Fibroblast of pulmonary artery (primary cell): ENCODE measurements at regions not wholly inside any gene's neighbourhood (a gene's known extent, or its start where the extent isn't known, plus 50 kb on each side); places are given as distances from the start of the nearest gene placed in this dataset.
A peak's percentile ranks its signal among the peaks of the same experiment; 100 is the strongest.

ENCODE experiments used
- DNase-seq: peaks from one replicate; pipeline ENCODE4 v3.0.0-alpha.2; 2010; ENCODE audit warnings: low read depth
- H3K4me3 ChIP-seq: replicated peaks from 2 replicates; pipeline ENCODE4 v1.5.1; 2011; ENCODE audit warnings: low read depth, mild to moderate bottlenecking, control low read depth, low read length, moderate library complexity
- CTCF ChIP-seq: IDR thresholded peaks from 2 replicates; pipeline ENCODE4 v1.5.1; 2011; ENCODE audit warnings: mild to moderate bottlenecking, control low read depth, low read length, inconsistent platforms; ENCODE audit errors: missing control alignments

- no peak for TF ChIP-seq CTCF
- DNase-seq, result no peak
- H3K4me3 ChIP-seq, result no peak overlapping the region
Measured at GRCh38 chr10:6915307-6915706, 335.2 kb upstream of the PRKCQ start.

DNA sequence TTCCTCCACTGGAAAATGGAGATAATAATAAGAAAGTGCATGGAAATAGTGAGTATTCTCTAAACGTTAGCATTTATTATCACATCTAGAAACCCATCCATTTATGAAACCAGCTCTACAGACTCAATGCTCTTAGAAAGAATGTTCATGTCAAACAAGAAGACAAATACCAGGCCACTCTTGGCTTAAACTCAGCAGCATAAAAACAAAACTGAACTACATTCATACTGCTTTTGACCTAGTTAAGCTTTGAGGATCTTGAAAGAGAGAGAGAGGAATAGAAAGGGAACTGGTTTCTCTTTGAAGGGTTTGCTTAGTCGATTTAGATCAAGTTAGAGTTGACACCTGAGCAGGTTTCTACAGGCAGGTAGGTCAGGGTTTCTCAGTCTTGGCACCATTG is 332.9 kb upstream of the PRKCQ start:
- no peak overlapping the region for H3K4me3 ChIP-seq
- peak; percentile 53 for DNase-seq
- no peak for TF ChIP-seq CTCF

- no peak overlapping the region for H3K4me3 ChIP-seq
- peak; percentile 78 for DNase-seq
- no peak for TF ChIP-seq CTCF
Measured at GRCh38 chr10:6912424-6912823, 332.3 kb upstream of the PRKCQ start.

DNA sequence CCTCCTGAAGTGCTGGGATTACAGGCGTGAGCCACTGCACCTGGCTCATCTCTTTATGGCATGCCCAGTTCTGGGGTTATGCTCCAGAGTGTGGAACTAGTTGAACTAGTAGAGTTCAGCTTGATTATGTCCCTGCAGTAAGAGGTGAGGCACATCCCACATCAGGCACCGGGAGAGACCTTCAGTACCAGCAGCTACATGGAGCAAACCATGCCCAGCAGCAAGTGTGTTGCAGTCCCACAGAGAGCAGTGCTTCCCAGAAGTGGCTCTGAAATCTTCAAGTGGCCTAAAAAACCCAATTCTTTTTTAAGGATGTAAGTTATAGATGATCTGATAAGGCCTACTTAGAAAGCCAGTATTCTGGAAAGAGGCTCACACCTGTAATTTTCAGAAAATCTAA is 331.9 kb upstream of the PRKCQ start:
- H3K4me3 ChIP-seq, result no peak overlapping the region
- TF ChIP-seq CTCF, result no peak
- no peak for DNase-seq

DNA sequence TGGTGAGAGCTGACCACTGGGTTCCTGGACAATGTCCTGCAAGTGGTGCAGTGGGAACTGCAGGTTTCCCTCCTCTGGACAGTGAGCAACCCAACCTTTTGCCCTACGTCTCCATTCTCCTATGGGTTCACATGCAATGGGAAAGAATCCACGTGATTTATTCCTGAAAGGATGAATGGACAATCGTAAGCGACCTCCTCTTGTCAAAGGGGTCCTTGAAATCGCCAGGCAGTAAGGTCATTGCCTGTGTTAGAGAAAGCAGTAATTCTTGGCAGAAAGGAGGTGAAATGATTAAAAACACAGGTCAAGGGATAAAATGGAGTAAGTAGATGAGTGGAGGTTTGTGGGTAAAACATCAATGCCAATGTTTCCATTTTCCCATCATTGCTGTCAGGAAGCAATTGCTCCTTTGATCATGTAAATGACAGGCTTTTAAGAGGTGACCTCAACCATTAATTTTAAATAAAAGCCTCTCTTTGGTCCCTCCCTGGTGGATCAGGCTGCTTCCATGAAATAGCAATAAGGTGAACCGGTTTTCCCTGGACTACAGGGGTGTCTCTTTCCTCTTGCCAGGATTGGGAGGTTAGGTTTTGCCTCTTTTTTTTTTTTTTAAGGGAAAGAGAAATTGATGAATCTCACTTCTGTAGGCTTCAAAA is 330.0 kb upstream of the PRKCQ start:
- TF ChIP-seq CTCF, result no peak
- H3K4me3 ChIP-seq, result no peak overlapping the region
- DNase-seq, result no peak

DNA sequence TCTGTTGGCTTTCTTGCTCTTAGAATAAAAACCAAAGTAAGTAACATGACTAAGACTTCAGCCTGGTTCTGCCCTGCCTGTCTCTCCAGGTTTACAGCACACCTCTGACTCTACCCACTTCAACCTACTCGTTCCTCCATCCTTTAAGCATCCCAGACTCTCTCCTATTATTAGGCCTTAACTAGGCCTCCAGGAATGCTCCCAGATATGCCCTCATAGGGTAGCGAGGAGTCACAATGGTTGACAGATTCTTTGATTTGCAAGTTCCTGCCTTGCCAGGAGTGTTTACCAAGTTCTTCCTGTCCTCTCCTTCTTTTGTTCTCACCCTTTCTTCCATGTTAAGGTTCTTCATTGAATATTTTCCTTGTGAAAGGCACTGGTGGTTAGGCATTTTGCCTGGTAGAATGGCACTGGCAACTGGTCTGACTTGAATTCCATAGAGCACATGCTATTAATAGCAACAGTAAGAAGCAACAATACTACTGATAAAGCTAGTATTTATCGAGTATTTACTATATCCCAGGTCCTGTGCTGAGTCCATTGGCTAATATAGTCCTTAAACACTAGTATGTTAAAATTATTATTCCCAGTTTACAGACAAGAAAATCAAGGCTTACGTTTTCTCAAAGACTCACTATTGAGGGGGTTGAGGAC is 327.9 kb upstream of the PRKCQ start:
- no peak overlapping the region for H3K4me3 ChIP-seq
- DNase-seq, result no peak
- no peak for TF ChIP-seq CTCF

GRCh38 chr10:6894405-6894804 is 314.3 kb upstream of the PRKCQ start:
- H3K4me3 ChIP-seq, result no peak overlapping the region
- no peak for DNase-seq
- no peak for TF ChIP-seq CTCF
